Gastroesophageal sphincter (tissue), 4 donors: ENCODE measurements at regions not wholly inside any gene's neighbourhood (a gene's known extent, or its start where the extent isn't known, plus 50 kb on each side); places are given as distances from the start of the nearest gene placed in this dataset.

Experiments
- ATAC-seq: fragments of 150-250 bp; one replicate; pipeline ENCODE4 v1.9.1; 2016; ENCODE audit warnings: mild to moderate bottlenecking, moderate library complexity
- H3K27ac ChIP-seq, 4 donors: fragments of 200-600 bp; sonication (generic) in 3 of 4; 1 replicate in 3 of 4; 2 replicates in 1 of 4; pipeline ENCODE4 v1.5.1; 2016 to 2019
- H3K27me3 ChIP-seq: fragments of 200-600 bp; sonication (generic); one replicate; pipeline ENCODE4 v1.5.1; 2019
- H3K36me3 ChIP-seq, 2 donors: fragments of 200-600 bp; sonication (generic); one replicate each; pipeline ENCODE4 v1.5.1; 2019; ENCODE audit warnings: control low read depth in 1 of 2
- H3K4me1 ChIP-seq, 3 donors: fragments of 200-600 bp; sonication (generic); 1 replicate in 2 of 3; 2 replicates in 1 of 3; pipeline ENCODE4 v1.5.1; 2016 to 2019; ENCODE audit warnings: control low read depth in 2 of 3
- H3K4me3 ChIP-seq, 2 donors: fragments of 200-600 bp; sonication (generic); one replicate each; pipeline ENCODE4 v1.5.1; 2019; ENCODE audit warnings: mild to moderate bottlenecking in 1 of 2, moderate library complexity in 1 of 2
- H3K9me3 ChIP-seq, 3 donors: fragments of 200-600 bp; sonication (generic); one replicate each; pipeline ENCODE4 v1.5.1; 2017 to 2019; ENCODE audit warnings: control low read depth in 2 of 3
- EP300 ChIP-seq: sonication (generic); formaldehyde crosslinking; IDR thresholded peaks from one replicate; pipeline ENCODE4 v1.6.1; 2017; ENCODE audit warnings: antibody characterized with exemption, mild to moderate bottlenecking
- POLR2A ChIP-seq, 2 donors: fragments of 450-650 bp; IDR thresholded peaks; one replicate each; pipeline ENCODE4 v1.6.1; 2017; ENCODE audit warnings: antibody characterized with exemption in 2 of 2, mild to moderate bottlenecking in 2 of 2, moderate library complexity in 1 of 2
- POLR2AphosphoS5 ChIP-seq: sonication (generic); formaldehyde crosslinking; IDR thresholded peaks from one replicate; pipeline ENCODE4 v1.6.1; 2017; ENCODE audit warnings: antibody characterized with exemption
- WGBS, 2 donors: methylation state at CpG; one replicate each; pipeline ENCODE4 v1.1.5; 2018; ENCODE audit warnings: low coverage in 1 of 2; 5-methylcytosine and 5-hydroxymethylcytosine counted together
- TF ChIP-seq, protein P1 (sequence below), 4 experiments: fragments of 200-600 bp in 2 of 4; fragments of 450-650 bp in 2 of 4; sonication (generic) in 1 of 4; IDR thresholded peaks; one replicate each; pipeline ENCODE4 v1.5.1; 2017 to 2019; ENCODE audit warnings: antibody characterized with exemption in 4 of 4, mild to moderate bottlenecking in 2 of 4, moderate library complexity in 2 of 4

DNA sequence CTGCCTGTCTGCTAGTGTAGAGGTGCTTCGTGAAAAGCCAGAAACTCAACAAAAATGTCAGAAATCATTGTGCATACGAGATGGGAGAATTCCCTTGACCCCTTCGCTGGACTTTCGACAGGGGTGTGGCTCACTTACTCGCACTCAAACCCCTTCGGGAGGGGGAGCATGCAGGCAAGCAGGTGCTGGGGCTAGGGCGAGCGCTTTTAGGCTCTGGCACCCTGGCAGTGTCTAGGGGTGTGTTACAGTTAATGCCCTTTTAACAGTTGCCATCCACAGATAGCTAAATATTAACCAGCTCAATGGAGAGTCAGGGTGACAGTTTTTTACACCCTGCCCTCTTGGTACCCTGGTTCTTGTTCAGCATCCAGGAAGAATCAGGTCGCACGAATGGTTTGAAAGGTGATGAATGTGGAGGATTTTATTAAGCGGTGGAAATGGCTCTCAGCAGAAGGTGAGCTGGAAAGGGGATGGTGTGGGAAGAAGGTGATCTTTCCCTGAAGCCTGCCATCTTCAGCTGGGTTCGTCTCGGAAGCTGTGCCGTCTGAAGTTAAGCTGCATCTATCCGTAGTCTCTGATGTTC is 59.6 kb upstream of the SHANK2 start:
- TF ChIP-seq, protein P1, sequence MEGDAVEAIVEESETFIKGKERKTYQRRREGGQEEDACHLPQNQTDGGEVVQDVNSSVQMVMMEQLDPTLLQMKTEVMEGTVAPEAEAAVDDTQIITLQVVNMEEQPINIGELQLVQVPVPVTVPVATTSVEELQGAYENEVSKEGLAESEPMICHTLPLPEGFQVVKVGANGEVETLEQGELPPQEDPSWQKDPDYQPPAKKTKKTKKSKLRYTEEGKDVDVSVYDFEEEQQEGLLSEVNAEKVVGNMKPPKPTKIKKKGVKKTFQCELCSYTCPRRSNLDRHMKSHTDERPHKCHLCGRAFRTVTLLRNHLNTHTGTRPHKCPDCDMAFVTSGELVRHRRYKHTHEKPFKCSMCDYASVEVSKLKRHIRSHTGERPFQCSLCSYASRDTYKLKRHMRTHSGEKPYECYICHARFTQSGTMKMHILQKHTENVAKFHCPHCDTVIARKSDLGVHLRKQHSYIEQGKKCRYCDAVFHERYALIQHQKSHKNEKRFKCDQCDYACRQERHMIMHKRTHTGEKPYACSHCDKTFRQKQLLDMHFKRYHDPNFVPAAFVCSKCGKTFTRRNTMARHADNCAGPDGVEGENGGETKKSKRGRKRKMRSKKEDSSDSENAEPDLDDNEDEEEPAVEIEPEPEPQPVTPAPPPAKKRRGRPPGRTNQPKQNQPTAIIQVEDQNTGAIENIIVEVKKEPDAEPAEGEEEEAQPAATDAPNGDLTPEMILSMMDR (IDR thresholded peaks at IDR 0.05): no peak
- TF ChIP-seq POLR2A (IDR thresholded peaks at IDR 0.05): no peak
- no peak for TF ChIP-seq EP300
- no peak for TF ChIP-seq POLR2AphosphoS5
- H3K36me3 ChIP-seq: no peaks in the 10 kb centered on the region
- 75 to 87% methylated on average over 3 to 13 of the region's 15 CpGs for WGBS, 2 donors

DNA sequence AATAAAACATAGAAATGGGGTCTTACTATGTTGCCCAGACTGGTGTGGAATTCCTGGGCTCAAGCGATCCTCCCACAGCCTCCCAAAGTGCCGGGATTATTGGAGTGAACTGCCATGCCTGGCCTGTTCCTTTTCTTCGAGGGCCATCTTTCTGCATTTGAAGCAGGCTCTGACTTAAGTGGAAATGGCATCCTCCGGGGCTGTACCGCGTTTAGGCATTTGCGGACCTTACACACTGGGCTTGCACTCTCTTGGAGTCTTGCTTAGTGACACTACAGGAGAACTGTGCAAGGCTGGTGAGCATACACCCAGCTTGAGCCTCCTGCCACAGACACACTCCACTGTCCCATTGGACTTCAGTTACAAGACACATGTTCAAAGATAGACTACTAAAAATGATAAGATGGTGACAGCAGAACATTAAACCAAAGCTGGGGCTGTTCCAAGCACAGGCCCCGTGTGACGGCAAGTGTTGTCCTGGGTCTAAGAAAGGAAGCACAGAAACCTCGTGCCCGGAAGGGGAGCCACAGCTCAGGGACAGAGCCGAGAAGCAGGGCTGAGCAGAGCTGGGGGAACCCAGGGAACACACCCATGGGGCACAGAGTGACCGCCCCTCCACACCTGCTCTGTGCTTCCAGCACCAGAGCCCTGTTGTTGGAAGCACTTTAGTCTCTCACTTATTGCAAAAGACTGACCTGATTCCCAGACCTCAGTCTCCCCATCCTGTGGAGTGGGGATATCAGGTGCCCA is 59.0 kb upstream of the SHANK2 start:
- TF ChIP-seq EP300 (no peak), POLR2A (IDR thresholded peaks at IDR 0.05) (no peak), POLR2AphosphoS5 (no peak)
- TF ChIP-seq, protein P1 (IDR thresholded peaks at IDR 0.05): no peak
- no peak for ATAC-seq
- 88% methylated on average over 2 of the region's 13 CpGs; no CpG with 5 or more reads in 1 of the 2 donors for WGBS, 2 donors
- Histone ChIP-seq H3K27me3 (peaks cover 6% of the 10 kb centered on the region), H3K4me1 (no peaks in the 10 kb centered on the region), H3K36me3 (no peaks in the 10 kb centered on the region), H3K4me3 (no peak overlapping the region), H3K9me3 (peaks cover 0 to 10% (median 0%) of the 10 kb centered on the region in 3 donors), H3K27ac (no peak overlapping the region)

More for the DNA sequence above, 59.6 kb upstream of the SHANK2 start:
- Histone ChIP-seq H3K4me1 (no peaks in the 10 kb centered on the region), H3K27me3 (peaks cover 6% of the 10 kb centered on the region), H3K9me3 (peaks cover 0 to 17% (median 0%) of the 10 kb centered on the region in 3 donors), H3K4me3 (no peak overlapping the region), H3K27ac (no peak overlapping the region)
- no peak for ATAC-seq

DNA sequence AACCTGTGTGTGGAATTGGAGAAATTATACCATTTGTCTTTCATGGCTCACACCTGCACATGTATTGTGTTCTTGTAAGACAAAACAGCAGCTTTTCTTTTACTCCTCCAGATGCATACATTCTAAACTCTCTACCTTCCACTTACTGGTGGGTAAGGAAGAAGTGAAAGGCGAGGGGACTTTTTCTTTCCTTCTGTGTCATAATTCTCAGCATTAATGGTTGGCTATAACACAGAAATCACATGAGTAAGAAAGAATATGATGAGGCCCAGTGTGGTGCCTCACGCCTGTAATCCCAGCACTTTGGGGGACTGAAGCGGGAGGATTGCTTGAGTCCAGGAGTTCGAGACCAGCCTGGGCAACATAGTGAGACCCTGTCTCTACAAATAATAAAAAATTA is 57.8 kb upstream of the SHANK2 start:
- Histone ChIP-seq H3K4me1 (no peaks in the 10 kb centered on the region), H3K27ac (no peak overlapping the region), H3K9me3 (peaks cover 0 to 5% (median 0%) of the 10 kb centered on the region in 3 donors), H3K4me3 (no peak overlapping the region), H3K27me3 (peaks cover 11% of the 10 kb centered on the region), H3K36me3 (no peaks in the 10 kb centered on the region)
- TF ChIP-seq POLR2A (IDR thresholded peaks at IDR 0.05): no peak
- no peak for TF ChIP-seq EP300
- TF ChIP-seq, protein P1 (IDR thresholded peaks at IDR 0.05): no peak
- no peak for TF ChIP-seq POLR2AphosphoS5
- WGBS, 2 donors: 79 to 83% methylated on average over 1 to 3 of the region's 4 CpGs
- ATAC-seq: no peak

DNA sequence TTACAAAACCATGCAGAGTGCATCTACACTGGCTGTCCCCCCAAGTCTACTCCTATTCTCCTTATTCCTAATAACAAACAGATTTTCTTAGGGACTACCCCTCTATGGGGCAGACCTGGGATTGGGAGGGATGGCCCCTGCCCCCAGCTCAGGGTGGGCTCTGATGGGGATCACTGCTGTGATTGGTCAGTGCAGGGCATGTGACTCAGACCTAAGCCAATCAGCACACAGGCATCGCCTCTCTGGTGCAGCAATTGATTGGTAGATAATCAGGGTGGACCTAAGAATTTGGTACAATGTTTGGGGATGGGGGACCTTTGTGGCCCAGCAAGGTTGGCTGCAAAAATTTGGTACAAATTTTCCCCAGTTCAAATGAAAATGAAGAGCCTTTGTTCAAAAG is 57.2 kb upstream of the SHANK2 start:
- H3K36me3 ChIP-seq: no peaks in the 10 kb centered on the region
- no peak for ATAC-seq
- peaks cover 0 to 5% (median 0%) of the 10 kb centered on the region in 3 donors for H3K9me3 ChIP-seq
- H3K27ac ChIP-seq: no peak overlapping the region
- no peaks in the 10 kb centered on the region for H3K4me1 ChIP-seq
- whole genome bisulfite sequencing, 2 donors: no CpG with 5 or more reads among the region's 1 CpG
- no peak for TF ChIP-seq POLR2AphosphoS5
- H3K4me3 ChIP-seq: no peak overlapping the region
- peaks cover 16% of the 10 kb centered on the region for H3K27me3 ChIP-seq

DNA sequence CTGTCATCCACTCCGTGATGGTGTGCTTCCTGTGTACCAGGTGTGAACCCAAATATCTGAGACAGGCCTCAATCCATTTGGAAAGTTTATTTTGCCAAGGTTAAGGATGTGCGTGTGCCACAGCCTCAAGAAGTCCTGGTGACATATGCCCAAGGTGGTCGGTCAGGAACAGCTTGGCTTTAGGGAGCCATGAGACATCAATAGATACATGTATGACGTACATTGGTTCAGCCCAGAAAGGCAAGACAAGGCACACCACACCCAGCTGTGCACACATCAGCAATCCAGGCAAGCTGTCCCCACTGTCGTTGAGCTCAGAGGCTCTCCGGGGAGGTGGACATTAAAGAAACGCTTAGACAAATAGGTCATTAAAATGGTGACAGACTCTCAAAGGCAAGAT is 56.8 kb upstream of the SHANK2 start:
- Histone ChIP-seq H3K27ac (no peak overlapping the region), H3K27me3 (peaks cover 18% of the 10 kb centered on the region), H3K9me3 (peaks cover 0 to 5% (median 0%) of the 10 kb centered on the region in 3 donors), H3K4me1 (no peaks in the 10 kb centered on the region), H3K4me3 (no peak overlapping the region), H3K36me3 (no peaks in the 10 kb centered on the region)
- TF ChIP-seq EP300 (no peak), POLR2AphosphoS5 (no peak), POLR2A (IDR thresholded peaks at IDR 0.05) (no peak)
- TF ChIP-seq, protein P1 (IDR thresholded peaks at IDR 0.05): no peak
- ATAC-seq: no peak
- WGBS, 2 donors: 89 to 91% methylated on average over 4 to 6 of the region's 7 CpGs
